GM12891 (cell line): ENCODE measurements at regions not wholly inside any gene's neighbourhood (a gene's known extent, or its start where the extent isn't known, plus 50 kb on each side); places are given as distances from the start of the nearest gene placed in this dataset.

Experiments
- PAX5 ChIP-seq: IDR thresholded peaks from 2 replicates; pipeline ENCODE4 v1.6.1; 2011; ENCODE audit warnings: low read length, moderate library complexity, mild to moderate bottlenecking; ENCODE audit not compliant: insufficient read depth, severe bottlenecking
- POLR2A ChIP-seq: IDR thresholded peaks from 2 replicates; pipeline ENCODE4 v1.6.1; 2011; ENCODE audit warnings: low read depth, low read length, control low read depth
- POLR2AphosphoS5 ChIP-seq: IDR thresholded peaks from 2 replicates; pipeline ENCODE4 v1.6.1; 2011; ENCODE audit warnings: low read depth, low read length, control low read depth
- POU2F2 ChIP-seq: IDR thresholded peaks from 2 replicates; pipeline ENCODE4 v1.6.1; 2011; ENCODE audit warnings: low read depth, mild to moderate bottlenecking, control low read depth, low read length, moderate library complexity
- SPI1 ChIP-seq: IDR thresholded peaks from 2 replicates; pipeline ENCODE4 v1.6.1; 2011; ENCODE audit warnings: low read depth, low read length, control low read depth
- TAF1 ChIP-seq: IDR thresholded peaks from 2 replicates; pipeline ENCODE4 v1.6.1; 2011; ENCODE audit warnings: low read depth, low read length, control low read depth

GRCh38 chr5:106185661-106186081, 1485.1 kb downstream of the EFNA5 start:
- TF ChIP-seq POLR2AphosphoS5 (no peak), POLR2A (no peak), TAF1 (no peak), POU2F2 (no peak), PAX5 (no peak), SPI1 (no peak)
